ENCODE measurements at regions not wholly inside any gene's neighbourhood (a gene's known extent, or its start where the extent isn't known, plus 50 kb on each side); places are given as distances from the start of the nearest gene placed in this dataset.

DNA sequence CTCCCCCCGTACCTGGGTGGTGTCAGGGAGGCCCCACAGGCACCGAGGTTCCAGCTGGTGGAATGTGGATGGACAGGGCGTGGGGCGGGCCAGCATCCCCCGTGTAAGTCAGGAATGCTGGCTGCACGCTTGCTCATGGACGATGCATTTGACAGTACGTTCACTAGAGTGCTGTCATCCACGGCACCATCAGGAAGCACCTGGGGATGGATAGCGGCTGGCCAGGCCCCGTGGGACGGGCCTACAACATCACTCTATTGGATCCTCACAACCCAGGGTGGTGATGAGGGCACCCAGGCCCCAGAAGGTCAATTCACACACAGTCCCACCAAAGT is 63.6 kb downstream of the INSIG1 start:
- H3K36me3 ChIP-seq (ENCODE audit: control insufficient read depth, insufficient read depth, low read length): no peaks in the 10 kb centered on the region
- no peak overlapping the region for H3K4me3 ChIP-seq
- TF ChIP-seq, protein P1, sequence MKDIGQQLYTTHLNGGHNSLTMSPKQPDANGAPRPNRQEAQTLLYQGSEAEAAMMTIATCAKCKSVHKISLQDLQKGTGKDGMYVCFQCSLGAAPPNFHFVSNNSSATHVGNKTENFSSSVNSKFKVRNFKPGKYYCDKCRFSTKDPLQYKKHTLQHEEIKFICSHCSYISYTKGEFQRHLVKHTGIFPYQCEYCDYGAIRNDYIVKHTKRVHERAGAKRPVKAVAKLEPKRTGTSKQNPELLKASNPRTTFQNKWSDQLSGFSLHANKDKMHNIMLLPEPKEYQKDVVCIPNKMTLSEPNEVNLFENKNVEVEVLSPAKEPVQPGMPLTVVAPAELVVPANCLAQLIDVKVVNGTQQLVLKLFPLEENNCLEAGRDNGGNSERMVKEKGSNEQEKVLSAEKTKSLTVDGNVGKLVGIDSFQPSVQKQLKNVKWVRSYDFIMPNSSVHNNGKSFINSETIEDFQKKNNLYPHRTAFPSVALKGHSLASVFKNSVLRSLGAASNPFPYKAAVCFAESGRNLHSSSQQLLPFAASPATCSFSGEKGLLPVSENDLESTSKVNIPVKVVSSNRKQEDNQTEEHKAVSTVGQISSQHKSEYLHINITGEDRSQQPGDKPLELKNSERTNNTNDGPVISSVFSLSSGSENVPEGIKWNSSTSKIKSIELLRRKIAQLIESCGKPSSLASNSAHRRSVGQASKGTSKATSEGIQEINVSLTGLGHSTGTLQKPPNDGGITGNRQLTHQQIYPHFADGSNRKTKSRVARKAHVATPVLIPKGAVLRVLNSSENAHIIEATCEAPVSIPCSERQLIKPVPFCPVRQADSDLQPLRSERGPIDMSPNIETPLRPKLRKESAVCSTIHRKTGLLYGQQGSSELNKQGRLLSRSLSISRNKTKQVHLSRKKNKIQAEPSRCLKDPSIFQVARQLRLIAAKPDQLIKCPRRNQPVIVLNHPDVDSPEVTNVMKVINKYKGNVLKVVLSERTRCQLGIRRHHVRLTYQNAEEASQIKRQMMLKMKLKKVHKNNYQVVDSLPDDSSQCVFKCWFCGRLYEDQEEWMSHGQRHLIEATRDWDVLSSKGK (CRISPR knock-in tag; IDR thresholded peaks at IDR 0.05): no peak
- TF ChIP-seq RUNX1 (IDR thresholded peaks at IDR 0.05; ENCODE audit: low read depth): no peak
- no peak for TF ChIP-seq FUS (optimal IDR thresholded peaks at IDR 0.05; ENCODE audit: low read depth, low read length)
- in situ Hi-C loops (cut with MboI) (no loop called here), intact Hi-C loops (cut with micrococcal nuclease) (no loop called here)
- no peaks in the 10 kb centered on the region for H3K9me3 ChIP-seq (replicated peaks; ENCODE audit: control insufficient read depth, insufficient read depth, low read depth, low read length)
- no peak overlapping the region for H3K27ac ChIP-seq (ENCODE audit: extremely low read depth, low read depth, low read length)
- H3K4me2 ChIP-seq (ENCODE audit: insufficient read depth, low read length): no peak overlapping the region
- ATAC-seq: no peak
- H3K9ac ChIP-seq (ENCODE audit: insufficient read depth in 1 of 2, low read depth in 2 of 2, low read length in 2 of 2): no peak overlapping the region
- WGBS (ENCODE audit: insufficient coverage, low coverage, missing lambda C conversion rate): 0% methylated on average over 12 of the region's 12 CpGs
- ChIA-PET CTCF (ENCODE audit: low intra/inter-chr PET ratio) (no interaction called here), POLR2A (interaction anchor here (1.0 kb wide), 1 partner anchor 11 kb away, joined by 4 read pairs; no protein-coding TSS in a partner anchor)
- H2AFZ ChIP-seq (ENCODE audit: low read depth, low read length): no peak overlapping the region
- H3K27me3 ChIP-seq (ENCODE audit: control insufficient read depth in 2 of 2, insufficient read depth in 2 of 2, low read length in 2 of 2): peaks cover 68 to 89% of the 10 kb centered on the region in 2 experiments
- no peaks in the 10 kb centered on the region for H3K79me2 ChIP-seq (ENCODE audit: control insufficient read depth, insufficient read depth, low read length)
- H3K4me1 ChIP-seq (replicated peaks in 1 of 2; ENCODE audit: control insufficient read depth in 2 of 2, insufficient read depth in 2 of 2, low read length in 2 of 2): no peaks in the 10 kb centered on the region; a peak in 1 of 5 replicates
- H3K9me1 ChIP-seq (ENCODE audit: control insufficient read depth, insufficient read depth, low read length): no peaks in the 10 kb centered on the region
- FAIRE-seq: no peak
- no TSS peak for BruUV-seq (replicated peaks)
- DNase-seq (ENCODE audit: extremely low read depth in 1 of 4, low spot score in 3 of 4): no peak
- peaks cover 20% of the 10 kb centered on the region; the same call in 1 of the 2 replicates for H4K20me1 ChIP-seq (replicated peaks; ENCODE audit: control insufficient read depth, insufficient read depth, low read length)

All from K562 (cell line).